PC-9 (cell line): ENCODE measurements at regions not wholly inside any gene's neighbourhood (a gene's known extent, or its start where the extent isn't known, plus 50 kb on each side); places are given as distances from the start of the nearest gene placed in this dataset.

Experiments used
- EZH2 ChIP-seq: fragments of 200-600 bp; sonication (generic); IDR thresholded peaks from 2 replicates; pipeline ENCODE4 v1.8.0; 2017; ENCODE audit warnings: antibody characterized with exemption, low read depth
- TF ChIP-seq, protein P1 (sequence below): fragments of 200-600 bp; sonication (generic); conservative IDR thresholded peaks from 2 replicates; pipeline ENCODE4 v1.6.1; 2017; ENCODE audit warnings: mixed run types, antibody characterized with exemption, mild to moderate bottlenecking, moderate library complexity

DNA sequence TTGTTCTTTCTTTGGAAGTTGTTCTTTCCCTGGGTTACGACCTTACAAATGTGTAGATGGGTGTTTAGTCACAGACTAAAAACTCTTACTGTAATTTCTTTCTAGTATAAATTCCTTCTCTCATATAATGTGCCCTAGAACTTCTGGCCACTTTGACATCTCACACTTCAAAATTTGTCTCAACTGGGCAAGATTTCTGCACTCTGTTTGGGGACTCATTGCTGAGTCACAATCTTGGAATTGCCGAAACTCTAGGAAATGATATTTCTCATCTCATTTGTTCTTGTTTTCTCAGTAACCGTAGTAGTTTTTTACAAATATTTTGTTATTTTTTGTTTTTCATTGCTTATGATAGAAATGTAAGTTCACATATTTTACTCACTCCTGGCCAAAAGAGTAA, 2523.2 kb upstream of the PCDH20 start:
- TF ChIP-seq, protein P1, sequence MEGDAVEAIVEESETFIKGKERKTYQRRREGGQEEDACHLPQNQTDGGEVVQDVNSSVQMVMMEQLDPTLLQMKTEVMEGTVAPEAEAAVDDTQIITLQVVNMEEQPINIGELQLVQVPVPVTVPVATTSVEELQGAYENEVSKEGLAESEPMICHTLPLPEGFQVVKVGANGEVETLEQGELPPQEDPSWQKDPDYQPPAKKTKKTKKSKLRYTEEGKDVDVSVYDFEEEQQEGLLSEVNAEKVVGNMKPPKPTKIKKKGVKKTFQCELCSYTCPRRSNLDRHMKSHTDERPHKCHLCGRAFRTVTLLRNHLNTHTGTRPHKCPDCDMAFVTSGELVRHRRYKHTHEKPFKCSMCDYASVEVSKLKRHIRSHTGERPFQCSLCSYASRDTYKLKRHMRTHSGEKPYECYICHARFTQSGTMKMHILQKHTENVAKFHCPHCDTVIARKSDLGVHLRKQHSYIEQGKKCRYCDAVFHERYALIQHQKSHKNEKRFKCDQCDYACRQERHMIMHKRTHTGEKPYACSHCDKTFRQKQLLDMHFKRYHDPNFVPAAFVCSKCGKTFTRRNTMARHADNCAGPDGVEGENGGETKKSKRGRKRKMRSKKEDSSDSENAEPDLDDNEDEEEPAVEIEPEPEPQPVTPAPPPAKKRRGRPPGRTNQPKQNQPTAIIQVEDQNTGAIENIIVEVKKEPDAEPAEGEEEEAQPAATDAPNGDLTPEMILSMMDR = no peak
- no peak for TF ChIP-seq EZH2
